ENCODE measurements at regions not wholly inside any gene's neighbourhood (a gene's known extent, or its start where the extent isn't known, plus 50 kb on each side); places are given as distances from the start of the nearest gene placed in this dataset.

- TF ChIP-seq CTCF (conservative IDR thresholded peaks at IDR 0.05), result no peak
- TF ChIP-seq ZFX (IDR thresholded peaks at IDR 0.05), result no peak
Observed at GRCh38 chr6:166078294-166078693, 89.4 kb downstream of the TBXT start.
